OCI-LY1 (cell line): ENCODE measurements at regions not wholly inside any gene's neighbourhood (a gene's known extent, or its start where the extent isn't known, plus 50 kb on each side); places are given as distances from the start of the nearest gene placed in this dataset.

ENCODE experiments used
- H2AFZ ChIP-seq: fragments of 200-600 bp; sonication (generic), shearing (Covaris generic); 2 replicates; pipeline ENCODE4 v1.6.0; 2014; ENCODE audit warnings: antibody characterized with exemption, mild to moderate bottlenecking, low read length
- H3F3A ChIP-seq: fragments of 200-600 bp; sonication (generic), shearing (Covaris generic); 2 replicates; pipeline ENCODE4 v1.6.0; 2014; ENCODE audit warnings: mild to moderate bottlenecking, antibody characterized with exemption, low read length, moderate library complexity; ENCODE audit not compliant: insufficient read depth
- H3K27ac ChIP-seq: fragments of 200-600 bp; sonication (generic); 2 replicates; pipeline ENCODE4 v1.5.1; 2014; ENCODE audit warnings: low read length, mixed run types, mild to moderate bottlenecking, low read depth; ENCODE audit not compliant: poor library complexity, severe bottlenecking
- H3K27me3 ChIP-seq: fragments of 200-600 bp; sonication (generic); 2 replicates; pipeline ENCODE4 v1.6.0; 2014; ENCODE audit warnings: antibody characterized with exemption, mild to moderate bottlenecking, low read length, moderate library complexity; ENCODE audit not compliant: insufficient read depth
- H3K36me3 ChIP-seq: fragments of 200-600 bp; sonication (generic); 2 replicates; pipeline ENCODE4 v1.6.1; 2014; ENCODE audit warnings: mild to moderate bottlenecking, antibody characterized with exemption, low read length, moderate library complexity, mixed read lengths; ENCODE audit not compliant: insufficient read depth
- H3K4me1 ChIP-seq: fragments of 200-600 bp; sonication (generic); 2 replicates; pipeline ENCODE4 v1.5.1; 2014; ENCODE audit warnings: mild to moderate bottlenecking, low read length, moderate library complexity; ENCODE audit not compliant: insufficient read depth, severe bottlenecking
- H3K4me2 ChIP-seq: fragments of 200-600 bp; sonication (generic), shearing (Covaris generic); 2 replicates; pipeline ENCODE4 v1.6.1; 2014; ENCODE audit warnings: low read length
- H3K4me3 ChIP-seq: fragments of 200-600 bp; sonication (generic); 2 replicates; pipeline ENCODE4 v1.5.1; 2014; ENCODE audit warnings: low read length, low read depth, mild to moderate bottlenecking, mixed read lengths; ENCODE audit not compliant: poor library complexity, severe bottlenecking
- H3K79me2 ChIP-seq: fragments of 200-600 bp; shearing (Covaris generic); 2 replicates; pipeline ENCODE4 v1.6.1; 2016; ENCODE audit warnings: mixed run types, low read length, mixed read lengths; ENCODE audit not compliant: insufficient read depth
- H3K9ac ChIP-seq: fragments of 200-600 bp; sonication (generic), shearing (Covaris generic); 2 replicates; pipeline ENCODE4 v1.6.1; 2014; ENCODE audit warnings: mild to moderate bottlenecking, low read length, mixed read lengths
- H3K9me2 ChIP-seq: fragments of 200-600 bp; sonication (generic), shearing (Covaris generic); 2 replicates; pipeline ENCODE4 v1.6.1; 2014; ENCODE audit warnings: low read depth, mild to moderate bottlenecking, low read length, mixed read lengths
- H3K9me3 ChIP-seq: fragments of 200-600 bp; shearing (Covaris generic); 2 replicates; pipeline ENCODE4 v1.6.1; 2014; ENCODE audit warnings: low read length, mixed read lengths
- H4K20me1 ChIP-seq: fragments of 200-600 bp; sonication (generic), shearing (Covaris generic); 2 replicates; pipeline ENCODE4 v1.6.0; 2016; ENCODE audit warnings: mild to moderate bottlenecking, low read length; ENCODE audit not compliant: insufficient read depth
- EZH2 ChIP-seq: fragments of 200-600 bp; sonication (generic), shearing (Covaris generic); IDR thresholded peaks from 2 replicates; pipeline ENCODE4 v1.8.0; 2017; ENCODE audit warnings: borderline replicate concordance, mixed run types, mild to moderate bottlenecking, antibody characterized with exemption, low read length, moderate library complexity, mixed read lengths
- TF ChIP-seq, protein P1 (sequence below): fragments of 200-600 bp; sonication (generic), shearing (Covaris generic); IDR thresholded peaks from 2 replicates; pipeline ENCODE4 v1.5.1; 2017; ENCODE audit warnings: mild to moderate bottlenecking, antibody characterized with exemption, low read length, moderate library complexity, mixed read lengths

- no peak overlapping the region for H3K27ac ChIP-seq
- no peak for TF ChIP-seq EZH2
- TF ChIP-seq, protein P1, sequence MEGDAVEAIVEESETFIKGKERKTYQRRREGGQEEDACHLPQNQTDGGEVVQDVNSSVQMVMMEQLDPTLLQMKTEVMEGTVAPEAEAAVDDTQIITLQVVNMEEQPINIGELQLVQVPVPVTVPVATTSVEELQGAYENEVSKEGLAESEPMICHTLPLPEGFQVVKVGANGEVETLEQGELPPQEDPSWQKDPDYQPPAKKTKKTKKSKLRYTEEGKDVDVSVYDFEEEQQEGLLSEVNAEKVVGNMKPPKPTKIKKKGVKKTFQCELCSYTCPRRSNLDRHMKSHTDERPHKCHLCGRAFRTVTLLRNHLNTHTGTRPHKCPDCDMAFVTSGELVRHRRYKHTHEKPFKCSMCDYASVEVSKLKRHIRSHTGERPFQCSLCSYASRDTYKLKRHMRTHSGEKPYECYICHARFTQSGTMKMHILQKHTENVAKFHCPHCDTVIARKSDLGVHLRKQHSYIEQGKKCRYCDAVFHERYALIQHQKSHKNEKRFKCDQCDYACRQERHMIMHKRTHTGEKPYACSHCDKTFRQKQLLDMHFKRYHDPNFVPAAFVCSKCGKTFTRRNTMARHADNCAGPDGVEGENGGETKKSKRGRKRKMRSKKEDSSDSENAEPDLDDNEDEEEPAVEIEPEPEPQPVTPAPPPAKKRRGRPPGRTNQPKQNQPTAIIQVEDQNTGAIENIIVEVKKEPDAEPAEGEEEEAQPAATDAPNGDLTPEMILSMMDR: no peak
- H3K9me2 ChIP-seq: no peaks in the 10 kb centered on the region
- H4K20me1 ChIP-seq: no peaks in the 10 kb centered on the region
- no peaks in the 10 kb centered on the region for H3K4me1 ChIP-seq
- H2AFZ ChIP-seq: no peak overlapping the region
- H3K4me3 ChIP-seq: no peak overlapping the region
- H3K79me2 ChIP-seq: no peaks in the 10 kb centered on the region
- no peak overlapping the region for H3K9ac ChIP-seq
- H3K4me2 ChIP-seq: no peak overlapping the region
- no peaks in the 10 kb centered on the region for H3K9me3 ChIP-seq
- no peaks in the 10 kb centered on the region for H3F3A ChIP-seq
- H3K27me3 ChIP-seq: no peaks in the 10 kb centered on the region
- no peaks in the 10 kb centered on the region for H3K36me3 ChIP-seq
Measured at GRCh38 chr4:151811403-151811802, 50.6 kb upstream of the GATB start.
